Endothelial cell of umbilical vein (primary cell): ENCODE measurements at regions not wholly inside any gene's neighbourhood (a gene's known extent, or its start where the extent isn't known, plus 50 kb on each side); places are given as distances from the start of the nearest gene placed in this dataset.

Experiments used
- CTCF ChIP-seq, 2 donors: IDR thresholded peaks; 1 replicate in 1 of 2; 2 replicates in 1 of 2; pipeline ENCODE4 v1.5.1; 2011; ENCODE audit warnings: low read length in 2 of 2, mild to moderate bottlenecking in 2 of 2, moderate library complexity in 2 of 2, control low read depth in 1 of 2, inconsistent platforms in 1 of 2, low read depth in 1 of 2; ENCODE audit not compliant: insufficient read depth in 1 of 2; ENCODE audit errors: extremely low read depth in 1 of 2
- EZH2 ChIP-seq: IDR thresholded peaks from 2 replicates; pipeline ENCODE4 v1.6.1; 2012; ENCODE audit warnings: borderline replicate concordance, low read depth, mild to moderate bottlenecking, moderate library complexity, low read length, inconsistent platforms; ENCODE audit not compliant: severe bottlenecking
- JUN ChIP-seq: IDR thresholded peaks from 2 replicates; pipeline ENCODE4 v1.6.1; 2011; ENCODE audit warnings: borderline replicate concordance, low read depth; ENCODE audit not compliant: insufficient read length, insufficient read depth
- MYC ChIP-seq: IDR thresholded peaks from one replicate; pipeline ENCODE4 v1.6.1; 2011; ENCODE audit warnings: mild to moderate bottlenecking, low read depth, low read length
- POLR2AphosphoS5 ChIP-seq: IDR thresholded peaks from 2 replicates; pipeline ENCODE4 v1.6.1; 2012; ENCODE audit warnings: low read depth, mild to moderate bottlenecking, control low read depth, low read length, moderate library complexity; ENCODE audit not compliant: insufficient read depth
- TF ChIP-seq, protein P1 (sequence below): IDR thresholded peaks from 2 replicates; pipeline ENCODE4 v1.6.1; 2011; ENCODE audit not compliant: insufficient read depth, insufficient read length

DNA sequence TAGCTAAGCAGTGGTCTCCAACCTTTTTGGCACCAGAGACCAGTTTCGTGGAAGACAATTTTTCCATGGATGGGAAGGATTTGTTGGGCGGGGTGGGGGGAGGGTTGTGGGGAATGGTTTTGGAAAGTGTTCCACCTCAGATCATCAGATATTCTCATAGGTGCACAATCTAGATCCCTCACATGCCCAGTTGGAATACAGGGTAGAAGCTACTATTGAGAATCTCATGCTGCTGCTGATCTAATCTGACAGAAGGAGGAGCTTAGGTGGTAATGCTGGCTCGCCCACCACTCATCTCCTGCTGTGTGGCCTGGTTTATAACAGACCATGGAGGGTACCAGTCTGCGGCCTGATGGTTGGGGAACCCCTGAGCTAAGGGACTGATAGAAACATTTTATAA, 662.7 kb upstream of the RGMB start:
- TF ChIP-seq POLR2AphosphoS5 (no peak), CTCF (IDR thresholded peaks at IDR 0.05; ENCODE audit: extremely low read depth in 1 of 2, insufficient read depth in 1 of 2, low read depth in 1 of 2, low read length in 2 of 2) (no peak), MYC (no peak), EZH2 (no peak), JUN (no peak)
- TF ChIP-seq, protein P1, sequence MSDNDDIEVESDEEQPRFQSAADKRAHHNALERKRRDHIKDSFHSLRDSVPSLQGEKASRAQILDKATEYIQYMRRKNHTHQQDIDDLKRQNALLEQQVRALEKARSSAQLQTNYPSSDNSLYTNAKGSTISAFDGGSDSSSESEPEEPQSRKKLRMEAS, result no peak
